Fibroblast of gingiva (primary cell): ENCODE measurements at regions not wholly inside any gene's neighbourhood (a gene's known extent, or its start where the extent isn't known, plus 50 kb on each side); places are given as distances from the start of the nearest gene placed in this dataset.
"Not testable (repeated sequence)": the region's sequence is repeated elsewhere in the genome, so short reads cannot be mapped to it uniquely, and the experiment has no call there.

ENCODE experiments used
- DNase-seq: peaks from one replicate; pipeline ENCODE4 v3.0.0-alpha.2; 2011; ENCODE audit warnings: low read depth

DNA sequence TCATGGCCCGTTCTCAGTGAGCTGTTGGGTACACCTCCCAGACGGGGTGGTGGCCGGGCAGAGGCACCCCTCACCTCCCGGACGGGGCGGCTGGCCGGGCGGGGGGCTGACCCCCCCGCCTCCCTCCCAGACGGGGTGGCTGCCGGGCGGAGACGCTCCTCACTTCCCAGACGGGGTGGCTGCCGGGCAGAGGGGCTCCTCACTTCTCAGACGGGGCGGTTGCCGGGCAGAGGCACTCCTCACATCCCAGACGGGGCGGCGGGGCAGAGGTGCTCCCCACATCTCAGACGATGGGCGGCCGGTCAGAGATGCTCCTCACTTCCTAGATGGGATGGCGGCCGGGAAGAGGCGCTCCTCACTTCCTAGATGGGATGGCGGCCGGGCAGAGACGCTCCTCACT is 129.7 kb upstream of the DAAM1 start:
- DNase-seq = not testable (repeated sequence)

DNA sequence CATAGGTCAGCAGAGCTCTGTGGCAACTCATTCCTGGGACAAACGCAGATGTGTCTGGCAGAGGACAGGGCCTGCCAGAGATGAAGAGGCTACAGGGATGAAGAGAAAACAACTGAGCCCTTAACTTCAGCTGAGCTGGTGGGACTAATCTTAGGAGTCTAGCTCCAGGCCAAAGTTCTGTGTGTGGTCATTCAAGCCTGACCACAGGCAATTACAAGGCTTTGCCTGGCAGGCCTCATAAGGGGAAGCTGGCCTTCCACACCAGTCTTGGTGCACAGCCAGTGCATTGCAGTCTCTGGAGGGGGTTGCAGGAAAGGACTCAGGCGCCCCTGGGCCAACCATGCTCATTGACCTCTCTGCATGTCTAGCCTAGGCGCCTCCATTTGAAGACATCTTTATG is 127.6 kb upstream of the DAAM1 start:
- DNase-seq = no peak

DNA sequence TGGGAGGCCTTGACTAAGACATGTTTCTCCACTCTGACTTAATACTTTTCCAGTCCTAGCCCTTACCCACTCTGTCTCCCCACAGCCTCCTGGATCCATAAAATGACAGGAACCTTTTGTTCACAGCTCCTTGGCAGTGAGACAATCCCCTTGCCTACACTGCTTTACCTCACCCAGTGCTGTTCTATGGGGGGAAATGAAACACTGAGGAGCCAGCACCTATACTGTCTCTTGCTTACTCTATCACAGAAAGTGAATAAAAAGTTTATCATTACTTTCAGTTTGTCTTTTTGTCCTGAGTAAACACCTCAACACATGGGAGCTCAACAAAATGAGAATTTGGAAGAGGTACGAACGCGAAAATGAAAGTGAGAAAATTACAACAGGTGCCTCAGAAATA is 127.2 kb upstream of the DAAM1 start:
- no peak for DNase-seq

DNA sequence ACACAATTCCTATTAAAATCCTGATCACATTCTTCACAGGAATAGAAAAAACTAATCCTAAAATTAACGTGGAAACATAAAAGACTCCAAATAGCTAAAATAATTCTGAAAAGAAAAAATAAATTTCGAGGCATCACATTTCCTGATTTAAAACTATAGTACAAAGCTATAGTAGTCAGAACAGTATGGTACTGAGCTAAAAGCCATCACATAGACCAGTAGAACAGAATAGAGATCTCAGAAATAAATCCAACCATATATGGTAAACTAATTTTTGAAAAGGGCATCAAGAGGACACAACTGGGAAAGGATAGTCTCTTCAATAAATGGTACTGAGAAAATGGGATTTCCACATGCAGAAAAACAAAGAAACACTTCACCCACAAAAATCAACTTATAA is 125.2 kb upstream of the DAAM1 start:
- DNase-seq = no peak

DNA sequence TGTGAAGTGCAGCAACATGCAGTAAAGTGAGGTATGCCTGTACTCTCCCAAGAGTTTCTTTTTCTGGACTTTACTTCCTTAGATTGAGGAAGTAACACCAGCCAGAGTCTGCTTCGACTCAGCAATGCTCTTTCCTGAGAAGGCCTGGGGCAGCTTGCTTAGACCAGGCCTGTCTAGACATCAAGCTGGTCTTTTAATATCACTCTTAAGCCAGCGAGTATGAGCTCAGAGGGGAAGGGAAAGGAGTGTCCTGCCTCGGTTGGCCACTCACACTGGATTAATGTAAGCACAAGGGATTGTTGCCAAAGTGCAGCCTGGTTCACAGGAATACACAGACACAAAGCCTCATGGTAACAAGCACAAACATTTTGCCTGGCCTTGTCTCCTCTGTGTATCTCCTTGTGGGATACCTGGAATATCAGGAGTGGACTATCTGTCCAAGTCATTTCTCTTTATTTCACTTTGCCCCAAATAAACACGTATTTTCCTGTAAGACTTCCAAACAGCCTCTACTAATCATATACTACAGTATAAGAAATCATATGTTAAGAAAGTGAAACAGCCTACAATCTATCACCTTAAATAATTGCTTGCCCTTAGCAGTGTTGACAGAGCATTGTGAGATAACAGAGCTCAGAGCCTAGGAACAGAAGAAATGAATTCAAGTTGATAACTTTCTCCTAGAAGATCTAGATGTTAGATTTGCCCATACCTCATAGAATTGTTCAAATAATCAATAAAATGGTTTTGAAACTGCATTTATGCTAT is 121.2 kb upstream of the DAAM1 start:
- DNase-seq = no peak

DNA sequence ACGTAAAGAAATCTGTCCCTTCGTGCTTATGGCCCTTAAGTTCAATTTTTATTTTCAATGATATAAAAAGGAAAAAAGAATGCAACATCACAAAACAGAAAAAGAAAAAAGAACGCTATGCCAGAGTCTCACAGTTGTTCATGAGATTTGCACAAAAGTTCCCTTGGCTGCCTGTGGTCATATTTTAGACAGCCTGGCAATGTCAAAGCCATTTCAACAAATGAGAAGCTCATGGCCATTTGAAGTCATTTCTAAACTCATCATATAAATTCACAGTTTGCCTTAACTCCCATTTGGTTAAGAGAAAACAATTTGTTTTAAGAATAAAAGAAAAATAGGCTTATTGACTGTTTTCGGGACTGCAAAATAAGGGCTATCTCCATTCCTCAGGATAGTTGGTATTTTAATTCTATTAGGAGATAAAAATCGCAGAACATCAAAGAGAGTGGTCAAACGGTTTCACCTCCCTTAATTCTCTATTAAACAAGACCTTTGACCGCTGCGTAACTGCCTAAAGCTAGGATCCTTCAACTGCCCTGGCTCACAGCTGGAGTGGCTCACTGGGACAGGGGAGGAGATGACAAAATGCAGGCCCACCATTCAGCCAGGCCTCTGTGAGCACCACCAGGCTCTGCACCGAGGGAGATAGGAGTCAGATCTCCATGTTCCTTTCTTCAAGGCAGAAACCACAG is 119.2 kb upstream of the DAAM1 start:
- no peak for DNase-seq

DNA sequence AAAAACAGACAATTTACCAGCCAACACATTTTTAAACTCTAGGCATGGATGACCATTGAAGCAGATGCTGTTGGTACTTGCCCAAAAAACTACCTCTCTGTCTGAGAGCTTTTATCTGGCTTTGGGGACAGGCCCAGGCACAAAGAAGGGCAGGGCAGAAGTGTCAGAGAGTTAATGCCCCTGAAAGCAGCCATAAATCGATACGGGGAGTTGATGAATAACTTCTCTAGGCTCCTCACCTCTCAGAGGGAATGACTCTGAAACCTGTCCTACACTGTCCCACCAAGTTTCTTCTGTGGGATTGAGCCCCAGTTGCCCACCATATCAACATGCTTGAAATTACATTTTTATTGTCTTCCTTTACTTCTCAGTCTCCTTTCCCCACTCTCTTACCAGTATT is 113.0 kb upstream of the DAAM1 start:
- no peak for DNase-seq

DNA sequence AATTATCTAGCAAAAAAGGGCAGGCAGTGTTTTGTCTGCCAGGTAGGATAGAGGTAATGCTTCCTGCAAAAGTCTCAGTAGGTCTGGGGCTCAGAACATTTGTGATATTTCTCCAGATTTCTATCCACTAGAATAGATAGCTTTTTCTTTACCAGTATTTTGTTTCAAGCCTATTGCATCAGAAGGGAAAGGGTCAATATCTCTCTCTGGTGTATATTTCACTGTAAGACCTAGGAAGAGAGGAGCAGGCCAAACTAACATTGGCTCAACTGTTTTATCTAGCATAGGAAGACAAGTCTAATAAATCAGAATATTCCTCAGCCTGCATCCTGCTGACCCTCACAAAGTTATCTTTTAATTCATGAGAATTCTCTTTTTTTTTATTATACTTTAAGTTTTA is 106.7 kb upstream of the DAAM1 start:
- no peak for DNase-seq

DNA sequence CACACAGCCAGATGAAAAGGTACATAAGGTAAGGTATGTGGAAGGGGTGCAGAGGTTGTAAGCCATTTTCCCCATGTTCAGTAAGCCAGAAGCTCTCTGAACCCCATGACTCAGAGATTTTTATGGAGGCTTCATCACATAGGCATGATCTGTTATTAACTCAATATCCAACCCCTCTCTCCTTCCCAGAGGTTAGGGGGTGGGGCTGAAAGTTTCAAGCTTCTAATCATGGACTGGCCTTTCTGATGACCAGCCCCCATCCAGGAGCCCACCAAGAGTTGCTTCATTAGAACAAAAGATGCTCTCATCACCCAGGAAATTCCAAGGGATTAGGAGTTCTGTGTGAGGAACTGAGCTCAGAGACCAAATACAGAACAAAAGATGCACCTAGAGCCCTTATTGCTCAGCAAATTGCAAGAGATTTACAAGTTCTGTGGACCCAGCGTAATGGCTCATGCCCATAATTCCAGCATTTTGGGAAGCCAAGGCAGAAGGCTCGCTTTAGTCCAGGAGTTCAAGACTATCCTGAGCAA is 103.2 kb upstream of the DAAM1 start:
- DNase-seq = no peak

DNA sequence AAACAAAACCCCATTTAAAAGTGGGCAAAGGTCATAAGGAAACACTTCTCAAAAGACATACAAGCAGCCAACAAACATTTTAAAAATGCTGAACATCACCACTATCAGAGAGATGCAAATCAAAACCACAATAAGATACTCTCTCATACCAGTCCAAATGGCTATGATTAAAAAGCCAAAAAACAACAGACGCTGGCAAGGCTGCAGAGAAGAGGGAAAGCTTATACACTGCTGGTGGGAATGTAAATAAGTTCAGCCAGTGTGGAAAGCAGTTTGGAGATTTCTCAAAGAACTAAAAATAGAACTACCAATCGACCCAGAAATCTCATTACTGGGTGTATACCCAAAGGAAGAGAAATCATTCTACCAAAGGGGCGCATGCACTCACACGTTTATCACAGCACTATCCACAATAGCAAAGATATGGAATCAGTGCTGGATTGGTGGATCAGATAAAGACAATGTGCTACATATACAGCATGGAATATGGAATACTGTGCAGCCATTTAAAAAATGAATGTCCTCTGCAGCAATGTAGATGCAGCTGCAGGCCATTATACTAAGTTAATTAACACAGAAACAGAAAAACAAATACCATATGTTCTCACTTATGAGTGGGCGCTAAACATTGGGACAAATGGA is 102.1 kb upstream of the DAAM1 start:
- DNase-seq = peak; percentile 77

DNA sequence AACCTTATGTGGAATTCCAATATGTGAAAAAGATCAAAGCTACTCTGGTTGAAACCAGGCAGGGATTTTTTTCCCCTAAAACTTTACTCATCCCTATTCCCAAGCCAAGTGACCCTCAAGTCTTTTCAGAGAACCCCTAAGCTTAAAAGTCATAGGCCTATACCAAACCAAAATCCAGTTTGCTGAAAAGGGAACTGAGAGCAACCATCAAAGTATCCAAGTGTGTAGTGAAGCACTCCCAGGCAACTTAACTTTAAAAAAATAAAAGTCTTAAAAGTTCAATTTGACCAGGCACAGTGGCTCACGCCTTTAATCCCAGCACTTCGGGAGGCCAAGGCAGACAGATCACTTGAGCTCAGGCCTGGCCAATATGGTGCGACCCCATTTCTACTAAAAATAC is 101.2 kb upstream of the DAAM1 start:
- no peak for DNase-seq

DNA sequence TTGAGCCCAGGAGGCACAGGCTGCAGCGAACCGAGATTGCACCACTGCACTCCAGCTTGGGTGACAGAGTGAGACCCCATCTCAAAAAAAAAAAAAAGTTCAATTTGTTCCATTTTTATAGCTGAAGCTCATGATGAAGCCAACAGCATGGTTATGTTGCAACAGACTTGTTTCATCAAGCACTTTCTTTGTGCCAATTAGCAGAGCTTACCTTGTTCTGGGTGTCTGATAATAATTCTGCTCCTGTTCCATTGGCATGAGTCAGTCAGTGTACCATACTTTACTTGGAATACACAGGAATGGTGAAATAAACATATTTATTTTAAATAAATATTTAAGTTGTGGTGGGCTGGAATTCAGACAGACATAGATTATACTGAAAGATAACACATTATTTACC is 100.8 kb upstream of the DAAM1 start:
- DNase-seq = no peak

DNA sequence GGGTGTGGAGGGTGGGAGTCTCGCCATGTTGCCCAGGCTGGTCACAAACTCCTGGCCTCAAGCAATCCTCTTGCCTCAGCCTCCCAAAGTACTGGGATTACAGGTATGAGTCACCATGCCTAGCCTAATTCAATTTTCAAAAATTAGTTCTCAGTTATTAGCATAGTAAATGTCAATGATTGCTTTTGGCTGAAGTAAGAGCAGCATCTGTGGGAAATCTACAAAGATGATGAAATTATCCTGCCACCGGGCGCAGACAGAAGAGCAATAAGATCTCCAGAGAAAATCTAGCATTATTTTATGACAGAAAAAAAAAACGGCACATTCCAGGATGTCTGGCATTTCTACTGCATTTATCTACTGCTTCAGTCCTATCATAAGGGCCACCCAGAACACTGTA is 97.9 kb upstream of the DAAM1 start:
- peak; percentile 29 for DNase-seq

DNA sequence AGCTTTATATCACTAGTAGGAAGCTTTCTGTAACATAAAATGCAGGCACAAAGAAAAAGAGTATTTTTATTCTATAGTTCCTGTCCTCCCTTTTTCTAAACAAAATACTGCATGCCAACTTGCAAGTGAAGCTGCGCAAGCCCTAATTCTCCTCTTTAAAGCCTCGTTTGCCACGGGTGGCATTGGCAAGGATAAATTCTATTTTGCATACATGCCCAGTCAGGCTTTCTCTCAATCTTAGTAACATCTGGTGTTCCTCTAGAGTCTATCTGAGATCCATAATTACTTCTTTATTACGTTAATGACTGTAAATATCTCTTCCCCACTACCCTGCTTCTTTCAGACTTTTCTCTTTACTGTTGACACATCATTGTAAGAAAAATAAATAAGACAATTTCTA is 97.1 kb upstream of the DAAM1 start:
- DNase-seq = no peak

DNA sequence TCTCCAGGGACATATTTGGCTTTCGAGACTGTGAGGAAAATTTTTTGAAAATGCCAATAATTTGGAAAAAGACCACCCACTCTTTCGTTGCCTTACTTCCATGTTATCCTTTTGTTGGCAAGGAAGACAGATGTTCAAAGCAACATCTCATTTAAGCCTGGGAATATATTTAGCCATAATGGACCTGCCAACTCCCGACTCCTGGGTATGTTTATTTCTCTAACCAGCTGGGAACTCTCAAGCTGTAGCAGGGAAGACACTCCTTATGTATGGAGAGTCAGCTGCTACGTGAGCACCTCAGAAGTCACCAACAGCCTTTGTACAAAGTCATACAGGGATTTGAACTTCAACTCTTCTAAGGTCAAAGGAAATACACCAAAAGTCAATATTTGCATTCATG is 96.5 kb upstream of the DAAM1 start:
- no peak for DNase-seq

DNA sequence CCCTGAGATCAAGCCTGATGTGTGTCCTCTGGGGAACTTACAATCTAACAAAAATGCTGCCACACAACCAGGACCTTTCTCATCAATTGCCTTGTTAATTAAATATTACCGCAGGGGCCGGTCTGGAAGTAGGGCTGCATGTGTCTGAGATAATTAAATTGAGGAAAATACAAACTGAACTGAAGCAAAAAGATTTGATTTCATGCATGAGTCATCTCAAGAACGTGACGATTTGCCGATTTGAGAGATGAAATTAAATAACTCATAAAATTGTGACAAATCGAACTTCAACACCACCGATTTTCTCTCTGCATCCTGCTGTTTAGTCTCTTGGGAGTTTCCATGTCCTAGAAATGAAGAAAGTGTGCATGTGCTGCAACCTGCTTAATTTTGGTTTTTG is 94.6 kb upstream of the DAAM1 start:
- DNase-seq = no peak

DNA sequence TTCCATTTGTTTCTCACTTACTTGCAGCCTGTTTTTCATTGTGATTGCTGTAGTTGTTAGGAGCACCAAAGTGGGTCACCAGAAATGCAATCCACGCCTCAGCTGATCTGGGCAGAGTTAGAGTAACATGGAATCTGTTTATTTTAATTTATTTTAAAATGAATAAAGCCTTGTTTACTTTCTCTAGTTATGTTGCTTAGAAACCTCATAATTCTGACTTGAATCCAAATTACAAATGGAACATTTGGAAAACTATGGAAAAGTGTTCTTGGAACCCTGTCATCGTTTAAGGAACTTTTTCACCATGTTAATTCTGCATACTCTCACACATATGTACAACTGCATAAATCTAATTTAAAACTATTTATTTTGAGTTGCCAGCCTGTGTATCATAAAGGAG is 92.2 kb upstream of the DAAM1 start:
- DNase-seq = peak; percentile 18

DNA sequence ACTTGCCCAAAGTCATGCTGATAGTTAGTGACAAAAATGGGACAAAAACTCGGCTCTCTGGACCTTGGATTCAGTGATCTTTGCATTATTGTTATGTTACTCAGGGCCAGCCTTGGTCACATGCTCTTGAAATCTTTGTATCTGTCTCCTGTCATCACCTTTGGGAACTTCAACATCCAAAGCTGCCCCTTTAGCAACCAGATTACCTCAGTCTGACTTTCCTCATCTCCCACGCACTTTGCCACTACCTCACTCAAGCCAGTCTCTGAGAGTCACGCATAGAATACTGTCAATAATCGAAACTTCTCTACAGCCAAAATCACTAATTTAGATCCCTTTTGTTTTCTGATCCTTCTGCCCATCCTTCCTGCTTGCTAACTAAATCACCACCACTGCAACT is 90.8 kb upstream of the DAAM1 start:
- no peak for DNase-seq

DNA sequence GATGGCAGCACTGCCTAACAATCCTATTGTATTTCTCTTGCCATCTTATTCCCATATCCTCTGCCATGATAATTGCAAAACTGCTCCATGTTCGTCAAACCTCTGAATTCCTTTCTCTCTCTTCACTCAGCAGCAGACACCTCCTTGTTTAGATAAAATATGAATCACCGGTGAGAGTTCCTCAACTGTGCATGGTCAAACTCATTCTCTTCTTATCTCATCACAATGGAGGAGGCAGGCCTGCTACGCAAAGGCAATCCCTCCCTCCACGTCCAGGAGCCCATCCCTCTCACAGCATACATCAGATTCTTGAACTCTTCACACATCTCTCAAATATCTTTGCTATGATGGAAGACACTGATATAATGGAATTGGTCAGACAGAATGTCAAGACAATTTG is 90.1 kb upstream of the DAAM1 start:
- peak; percentile 57 for DNase-seq

DNA sequence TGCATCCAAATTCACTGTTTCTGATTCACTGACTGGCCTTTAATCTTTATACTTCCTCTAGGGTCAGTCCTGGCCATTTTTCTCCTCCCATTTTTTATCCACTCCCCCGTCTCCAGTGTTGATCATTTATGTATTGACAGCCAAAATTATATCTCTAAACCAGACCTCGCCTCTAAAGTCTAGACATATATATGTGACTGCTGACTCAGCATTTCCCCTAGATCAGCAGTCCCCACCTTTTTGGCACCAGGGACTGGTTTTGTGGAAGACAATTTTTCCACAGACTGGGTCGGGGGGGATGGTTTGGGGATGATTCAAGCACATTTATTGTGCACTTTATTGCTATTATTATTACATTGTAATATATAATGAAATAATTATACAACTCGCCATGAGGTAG is 88.3 kb upstream of the DAAM1 start:
- DNase-seq = no peak

DNA sequence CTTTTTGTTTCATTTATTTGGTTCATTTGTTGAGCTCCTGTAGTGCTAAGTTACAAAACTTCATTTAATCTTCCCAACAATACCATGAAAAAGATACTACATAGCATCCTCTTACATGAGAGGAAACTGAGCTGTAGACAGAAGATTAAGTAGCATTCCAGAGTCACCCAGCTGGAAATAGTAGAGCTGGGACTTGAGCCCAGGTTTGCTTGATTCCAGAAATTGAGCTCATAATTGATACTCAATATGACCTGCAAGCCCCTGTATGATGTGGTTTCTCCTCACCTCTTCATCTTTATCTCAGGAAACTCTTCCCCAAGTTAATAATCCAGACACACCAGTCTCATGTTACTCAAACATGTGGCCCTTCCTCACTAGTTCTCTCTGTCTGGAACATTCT is 87.0 kb upstream of the DAAM1 start:
- DNase-seq = no peak

DNA sequence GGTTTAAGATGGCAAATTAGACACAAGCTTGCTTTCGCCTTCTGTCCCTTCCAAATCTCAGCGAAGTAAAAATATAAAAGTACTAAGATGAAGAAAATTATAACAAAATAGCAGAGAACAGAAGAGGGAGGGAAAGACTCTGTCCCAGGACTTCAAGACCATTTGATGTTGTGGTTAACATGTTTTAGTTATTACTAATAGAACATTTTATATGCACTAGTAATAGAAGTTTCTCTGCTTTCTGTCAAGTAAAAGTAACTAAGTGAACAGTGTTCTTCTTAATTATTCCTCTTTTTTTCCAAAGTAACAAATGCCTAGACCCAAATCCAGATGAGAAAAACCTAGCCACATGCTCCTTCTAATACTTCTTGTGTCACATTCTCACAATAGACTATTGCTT is 85.1 kb upstream of the DAAM1 start:
- no peak for DNase-seq

DNA sequence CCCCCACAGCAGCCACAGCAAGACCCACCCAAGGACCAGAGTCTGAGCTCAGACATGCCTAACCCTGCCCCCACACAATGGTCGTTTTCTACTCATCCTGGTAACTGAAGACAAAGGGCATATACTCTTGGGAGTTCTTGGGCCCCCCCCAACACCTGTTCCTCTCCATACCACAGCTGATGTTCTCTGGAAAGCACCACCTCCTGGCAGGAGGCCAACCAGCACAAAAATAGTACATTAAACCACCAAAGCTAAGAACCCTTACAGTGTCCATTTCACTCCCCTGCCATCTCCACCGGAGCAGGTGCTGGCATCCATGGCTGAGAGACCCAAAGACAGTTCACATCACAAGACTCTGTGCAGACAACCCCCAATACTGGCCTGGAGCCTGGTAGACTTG is 80.6 kb upstream of the DAAM1 start:
- DNase-seq = no peak
